Osteocyte (in vitro differentiated cells): ENCODE measurements at regions not wholly inside any gene's neighbourhood (a gene's known extent, or its start where the extent isn't known, plus 50 kb on each side); places are given as distances from the start of the nearest gene placed in this dataset.

Experiments
- DNase-seq: peaks from one replicate; pipeline ENCODE4 v3.0.0; 2021; ENCODE audit warnings: mixed read lengths; ENCODE audit not compliant: unreplicated experiment; ENCODE audit errors: extremely low spot score
- H3K27ac Mint-ChIP-seq: one replicate; pipeline ENCODE4 v1.8.0; 2021; ENCODE audit warnings: mild to moderate bottlenecking, mixed read lengths; ENCODE audit not compliant: unreplicated experiment
- H3K27me3 Mint-ChIP-seq: one replicate; pipeline ENCODE4 v1.8.0; 2021; ENCODE audit warnings: mixed read lengths; ENCODE audit not compliant: unreplicated experiment
- H3K36me3 Mint-ChIP-seq: one replicate; pipeline ENCODE4 v1.8.0; 2021; ENCODE audit warnings: mixed read lengths; ENCODE audit not compliant: unreplicated experiment
- H3K4me1 Mint-ChIP-seq: one replicate; pipeline ENCODE4 v1.8.0; 2021; ENCODE audit warnings: mixed read lengths; ENCODE audit not compliant: unreplicated experiment
- H3K4me3 Mint-ChIP-seq: one replicate; pipeline ENCODE4 v1.8.0; 2021; ENCODE audit warnings: mild to moderate bottlenecking, moderate library complexity, mixed read lengths; ENCODE audit not compliant: unreplicated experiment
- H3K9me3 Mint-ChIP-seq: one replicate; pipeline ENCODE4 v1.8.0; 2021; ENCODE audit warnings: mixed read lengths; ENCODE audit not compliant: unreplicated experiment
- CTCF ChIP-seq: fragments of 200-600 bp; sonication (generic); IDR thresholded peaks from 2 replicates; pipeline ENCODE4 v1.5.0; 2021; ENCODE audit warnings: antibody characterized with exemption, mild to moderate bottlenecking, moderate library complexity

GRCh38 chr15:46383978-46384377 lies 749.1 kb downstream of the SQOR start:
- Mint-ChIP-seq H3K27ac (no peak overlapping the region), H3K36me3 (no peaks in the 10 kb centered on the region), H3K4me3 (no peak overlapping the region), H3K9me3 (peaks cover 23% of the 10 kb centered on the region), H3K4me1 (no peaks in the 10 kb centered on the region), H3K27me3 (no peaks in the 10 kb centered on the region)
- TF ChIP-seq CTCF: no peak
- DNase-seq: no peak

- TF ChIP-seq CTCF: no peak
- H3K27ac Mint-ChIP-seq: no peak overlapping the region
- no peaks in the 10 kb centered on the region for H3K4me1 Mint-ChIP-seq
- no peak for DNase-seq
- no peak overlapping the region for H3K4me3 Mint-ChIP-seq
- no peaks in the 10 kb centered on the region for H3K36me3 Mint-ChIP-seq
- H3K9me3 Mint-ChIP-seq: peaks cover 44% of the 10 kb centered on the region
- H3K27me3 Mint-ChIP-seq: no peaks in the 10 kb centered on the region
Observed at GRCh38 chr15:46386356-46386755, 751.5 kb downstream of the SQOR start.

GRCh38 chr15:46389739-46390138 lies 754.9 kb downstream of the SQOR start:
- H3K27me3 Mint-ChIP-seq: no peaks in the 10 kb centered on the region
- no peaks in the 10 kb centered on the region for H3K4me1 Mint-ChIP-seq
- no peak overlapping the region for H3K4me3 Mint-ChIP-seq
- H3K27ac Mint-ChIP-seq: no peak overlapping the region
- no peak for TF ChIP-seq CTCF
- no peaks in the 10 kb centered on the region for H3K36me3 Mint-ChIP-seq
- H3K9me3 Mint-ChIP-seq: peaks cover 50% of the 10 kb centered on the region
- DNase-seq: no peak

- no peak for TF ChIP-seq CTCF
- Mint-ChIP-seq H3K27ac (no peak overlapping the region), H3K4me3 (no peak overlapping the region), H3K27me3 (no peaks in the 10 kb centered on the region), H3K36me3 (no peaks in the 10 kb centered on the region), H3K4me1 (no peaks in the 10 kb centered on the region), H3K9me3 (peaks cover 46% of the 10 kb centered on the region)
- DNase-seq: no peak
Observed at GRCh38 chr15:46394463-46394862, 759.6 kb downstream of the SQOR start.

GRCh38 chr15:46408312-46408711 lies 773.5 kb downstream of the SQOR start:
- H3K4me1 Mint-ChIP-seq: no peaks in the 10 kb centered on the region
- H3K9me3 Mint-ChIP-seq: peaks cover 3% of the 10 kb centered on the region
- no peak overlapping the region for H3K4me3 Mint-ChIP-seq
- H3K27ac Mint-ChIP-seq: no peak overlapping the region
- H3K36me3 Mint-ChIP-seq: no peaks in the 10 kb centered on the region
- DNase-seq: no peak
- H3K27me3 Mint-ChIP-seq: no peaks in the 10 kb centered on the region
- TF ChIP-seq CTCF: no peak
